Neuronal stem cell (in vitro differentiated cells): ENCODE measurements at regions not wholly inside any gene's neighbourhood (a gene's known extent, or its start where the extent isn't known, plus 50 kb on each side); places are given as distances from the start of the nearest gene placed in this dataset.

ENCODE experiments used
- DNase-seq: peaks from one replicate; pipeline ENCODE4 v3.0.0-alpha.2; 2013; ENCODE audit warnings: low spot score
- H2AFZ ChIP-seq: one replicate; pipeline ENCODE4 v1.6.1; 2013; ENCODE audit warnings: mild to moderate bottlenecking, low read length, inconsistent platforms
- H2AK5ac ChIP-seq: 2 replicates; pipeline ENCODE4 v1.6.1; 2013; ENCODE audit warnings: low read depth, mild to moderate bottlenecking, inconsistent platforms, low read length, moderate library complexity, mixed read lengths
- H2BK120ac ChIP-seq: 2 replicates; pipeline ENCODE4 v1.6.1; 2013; ENCODE audit warnings: low read depth, mild to moderate bottlenecking, inconsistent platforms, low read length, moderate library complexity, mixed read lengths
- H2BK12ac ChIP-seq: one replicate; pipeline ENCODE4 v1.6.1; 2013; ENCODE audit warnings: low read length, inconsistent platforms
- H2BK15ac ChIP-seq: 2 replicates; pipeline ENCODE4 v1.6.1; 2013; ENCODE audit warnings: mild to moderate bottlenecking, low read length, inconsistent platforms, mixed read lengths
- H2BK5ac ChIP-seq: one replicate; pipeline ENCODE4 v1.6.1; 2013; ENCODE audit warnings: inconsistent platforms, mild to moderate bottlenecking, low read length, moderate library complexity
- H3K14ac ChIP-seq: one replicate; pipeline ENCODE4 v1.6.1; 2013; ENCODE audit warnings: low read length, inconsistent platforms
- H3K18ac ChIP-seq: 2 replicates; pipeline ENCODE4 v1.6.1; 2013; ENCODE audit warnings: low read length, inconsistent platforms
- H3K23ac ChIP-seq: 2 replicates; pipeline ENCODE4 v1.6.1; 2013; ENCODE audit warnings: low read depth, mild to moderate bottlenecking, mixed read lengths, low read length, inconsistent platforms; ENCODE audit not compliant: poor library complexity
- H3K27ac ChIP-seq: replicated peaks from 3 replicates; pipeline ENCODE4 v1.5.1; 2013; ENCODE audit warnings: low read length, inconsistent platforms
- H3K27me3 ChIP-seq, 3 experiments: 2 replicates each; pipeline ENCODE4 v1.6.1; 2013; ENCODE audit warnings: low read length in 3 of 3, mild to moderate bottlenecking in 2 of 3, inconsistent platforms in 1 of 3, low read depth in 1 of 3, mixed read lengths in 1 of 3, moderate library complexity in 1 of 3; ENCODE audit not compliant: control insufficient read depth in 3 of 3, insufficient read depth in 3 of 3
- H3K36me3 ChIP-seq, 2 donors: replicated peaks in 1 of 2; 2 replicates each; pipeline ENCODE4 v1.6.1; 2013; ENCODE audit warnings: low read length in 2 of 2; ENCODE audit not compliant: control insufficient read depth in 2 of 2, insufficient read depth in 2 of 2
- H3K4ac ChIP-seq: 2 replicates; pipeline ENCODE4 v1.6.1; 2013; ENCODE audit warnings: inconsistent platforms, mild to moderate bottlenecking, low read length, moderate library complexity
- H3K4me1 ChIP-seq, 2 donors: 1 replicate in 1 of 2; 2 replicates in 1 of 2; pipeline ENCODE4 v1.6.1; 2013; ENCODE audit warnings: low read length in 2 of 2, low read depth in 1 of 2; ENCODE audit not compliant: control insufficient read depth in 2 of 2, insufficient read depth in 1 of 2
- H3K4me2 ChIP-seq: one replicate; pipeline ENCODE4 v1.6.1; 2013; ENCODE audit warnings: mild to moderate bottlenecking, low read length, inconsistent platforms; ENCODE audit not compliant: insufficient read depth, poor library complexity, severe bottlenecking
- H3K4me3 ChIP-seq, 2 donors: 2 replicates each; pipeline ENCODE4 v1.5.1; 2013; ENCODE audit warnings: low read length in 2 of 2, mild to moderate bottlenecking in 2 of 2, inconsistent platforms in 1 of 2, moderate library complexity in 1 of 2
- H3K79me1 ChIP-seq: one replicate; pipeline ENCODE4 v1.6.1; 2013; ENCODE audit warnings: low read depth, mild to moderate bottlenecking, inconsistent platforms, low read length, moderate library complexity
- H3K9ac ChIP-seq: one replicate; pipeline ENCODE4 v1.6.1; 2013; ENCODE audit warnings: mild to moderate bottlenecking, low read depth, low read length, inconsistent platforms; ENCODE audit not compliant: poor library complexity
- H3K9me3 ChIP-seq, 2 donors: replicated peaks in 1 of 2; 2 replicates each; pipeline versions ENCODE3 to v1.6.1; 2013; ENCODE audit warnings: low read length in 2 of 2, mild to moderate bottlenecking in 2 of 2, inconsistent platforms in 1 of 2, low read depth in 1 of 2, mixed read lengths in 1 of 2, moderate library complexity in 1 of 2; ENCODE audit not compliant: control insufficient read depth in 2 of 2, insufficient read depth in 1 of 2
- H4K8ac ChIP-seq: one replicate; pipeline ENCODE4 v1.6.1; 2013; ENCODE audit warnings: low read depth, mild to moderate bottlenecking, inconsistent platforms, low read length, moderate library complexity
- H4K91ac ChIP-seq: one replicate; pipeline ENCODE4 v1.6.1; 2013; ENCODE audit warnings: low read length, low read depth, mild to moderate bottlenecking, inconsistent platforms; ENCODE audit not compliant: poor library complexity
- WGBS, 2 donors: extraction: QIAGEN DNeasy Blood & Tissue Kit; methylation state at CpG; one replicate each; pipeline ENCODE4 v1.1.7; 2013; ENCODE audit warnings: missing lambda C conversion rate in 2 of 2, mixed read lengths in 1 of 2; ENCODE audit not compliant: insufficient read length in 2 of 2, insufficient replicate concordance in 1 of 2; ENCODE audit errors: extremely low coverage in 2 of 2; 5-methylcytosine and 5-hydroxymethylcytosine counted together

DNA sequence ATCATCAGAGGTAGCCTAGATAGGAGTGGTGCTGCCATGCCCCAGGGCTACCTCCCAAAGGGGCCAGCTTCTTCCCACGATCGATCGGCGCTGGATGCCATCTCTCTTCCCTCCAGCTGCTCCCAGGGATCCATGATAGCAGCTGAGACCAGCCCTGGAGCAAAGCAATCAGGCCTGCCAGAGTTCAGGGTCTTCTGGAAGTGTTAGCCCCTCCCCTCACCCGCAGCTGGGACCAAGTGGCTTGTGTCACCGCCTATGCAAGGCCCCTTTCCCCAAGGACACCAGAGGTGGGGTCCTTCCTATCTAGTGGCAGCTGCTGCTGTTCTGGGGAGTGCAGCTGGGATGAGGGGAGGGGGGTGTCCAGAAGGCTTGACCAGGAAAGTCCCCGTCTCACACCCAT lies 87.0 kb downstream of the IRF2BPL start:
- H3K9me3 ChIP-seq, result no peaks in the 10 kb centered on the region
- peak overlapping the region; percentile 46 for H2BK12ac ChIP-seq
- no peak overlapping the region for H3K9ac ChIP-seq
- no peak overlapping the region for H3K4me2 ChIP-seq
- peak overlapping the region; percentile 84 for H3K18ac ChIP-seq
- H2AK5ac ChIP-seq, result peak overlapping the region; percentile 67
- DNase-seq, result no peak
- peaks cover 16 to 33% of the 10 kb centered on the region in 2 donors for H3K4me1 ChIP-seq
- H4K91ac ChIP-seq, result no peak overlapping the region
- H4K8ac ChIP-seq, result no peak overlapping the region
- peak overlapping the region; percentile 26 for H2BK15ac ChIP-seq
- H3K36me3 ChIP-seq, result no peaks in the 10 kb centered on the region
- H3K23ac ChIP-seq, result no peak overlapping the region
- no peak overlapping the region for H3K4me3 ChIP-seq
- no peaks in the 10 kb centered on the region for H3K79me1 ChIP-seq
- no peak overlapping the region for H3K4ac ChIP-seq
- H3K27ac ChIP-seq, result no peak overlapping the region
- H2BK120ac ChIP-seq, result no peak overlapping the region
- H3K14ac ChIP-seq, result no peak overlapping the region
- H2BK5ac ChIP-seq, result peak overlapping the region; percentile 30
- no peaks in the 10 kb centered on the region for H3K27me3 ChIP-seq
- no CpG with 5 or more reads among the region's 7 CpGs for WGBS, 2 donors
- peak overlapping the region; percentile 22 for H2AFZ ChIP-seq

DNA sequence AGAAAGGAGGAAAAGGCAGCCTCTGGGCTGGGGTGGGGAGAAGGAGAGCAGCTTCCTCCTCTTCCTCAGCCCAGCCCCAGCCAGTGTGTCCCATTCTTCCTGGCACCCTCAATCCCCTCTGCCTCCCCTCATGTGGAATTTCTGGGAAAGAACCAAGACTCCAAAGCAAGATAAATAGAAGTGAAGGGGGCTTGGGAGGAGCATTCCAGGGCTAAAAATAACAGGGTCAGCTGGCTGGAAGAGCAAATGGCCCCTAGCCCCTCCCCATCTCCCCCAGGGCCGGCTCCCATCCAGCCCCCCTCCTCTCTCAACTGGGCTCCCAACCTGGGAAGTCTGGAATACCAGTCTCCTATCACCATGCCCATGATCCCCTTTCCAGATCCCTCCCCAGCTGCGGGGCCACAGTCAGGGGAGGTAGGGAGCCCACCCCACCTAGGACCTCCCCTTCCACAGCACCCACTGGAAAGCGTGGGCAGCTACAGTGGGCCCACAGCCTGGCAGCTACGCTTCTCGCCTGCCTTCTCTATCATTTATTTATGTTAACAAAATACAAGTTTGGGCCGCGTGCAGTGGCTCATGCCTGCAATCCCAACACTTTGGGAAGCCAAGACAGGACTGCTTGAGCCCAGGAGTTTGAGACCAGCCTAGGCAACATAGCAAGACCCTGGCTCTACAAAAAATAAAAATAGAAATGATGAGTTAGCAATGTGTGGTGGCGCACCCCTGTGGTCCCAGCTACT lies 88.3 kb downstream of the IRF2BPL start:
- Histone ChIP-seq H3K79me1 (no peaks in the 10 kb centered on the region), H3K27me3 (no peaks in the 10 kb centered on the region), H3K36me3 (no peaks in the 10 kb centered on the region), H3K4me3 (no peak overlapping the region), H3K18ac (peak overlapping the region; percentile 94), H2BK15ac (no peak overlapping the region), H2AFZ (peak overlapping the region; percentile 43), H3K4me1 (peaks cover 18 to 40% of the 10 kb centered on the region in 2 donors), H3K14ac (no peak overlapping the region), H3K23ac (no peak overlapping the region), H3K4me2 (no peak overlapping the region), H2BK120ac (no peak overlapping the region), H3K9me3 (no peaks in the 10 kb centered on the region), H3K4ac (no peak overlapping the region), H2BK12ac (peak overlapping the region; percentile 75), H3K27ac (peak overlapping the region; percentile 48), H2AK5ac (peak overlapping the region; percentile 24), H3K9ac (peak overlapping the region; percentile 44), H4K91ac (no peak overlapping the region), H2BK5ac (no peak overlapping the region), H4K8ac (no peak overlapping the region)
- WGBS, 2 donors, result no CpG with 5 or more reads among the region's 8 CpGs
- DNase-seq, result no peak

DNA sequence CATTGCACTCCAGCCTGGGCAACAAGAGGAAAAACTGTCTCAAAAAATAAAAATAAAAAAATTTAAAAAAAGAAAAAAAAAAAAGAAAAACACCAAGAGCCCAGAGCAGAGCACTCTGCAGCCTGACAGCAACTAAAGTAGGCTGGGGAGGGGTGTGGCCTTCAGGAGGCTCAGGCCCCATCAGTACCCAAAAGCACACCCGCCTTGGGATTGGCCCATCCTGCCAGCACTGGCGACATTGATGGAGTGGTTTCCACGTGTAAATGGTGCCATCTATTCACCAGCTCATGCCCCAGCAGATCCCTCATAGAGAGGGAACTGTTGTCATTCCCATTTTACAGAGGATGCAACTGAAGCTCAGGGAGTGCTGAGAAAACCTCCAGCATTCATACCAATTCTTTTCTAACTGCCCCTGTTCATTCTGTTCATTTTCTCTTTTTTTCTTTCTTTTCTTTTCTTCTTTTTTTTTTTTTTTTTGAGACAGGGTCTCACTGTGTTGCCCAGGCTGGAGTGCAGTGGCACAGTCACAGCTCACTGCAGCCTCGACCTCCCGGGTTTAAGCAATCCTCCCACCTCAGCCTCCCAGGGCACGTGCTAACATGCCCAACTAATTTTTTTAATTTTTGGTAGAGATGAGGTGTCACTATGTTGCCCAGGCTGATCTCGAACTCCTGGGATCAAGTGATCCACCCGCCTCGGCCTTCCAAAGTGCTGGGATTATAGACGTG lies 89.3 kb downstream of the IRF2BPL start:
- Histone ChIP-seq H2BK5ac (no peak overlapping the region), H2BK120ac (no peak overlapping the region), H2BK15ac (no peak overlapping the region), H3K27me3 (no peaks in the 10 kb centered on the region), H3K14ac (no peak overlapping the region), H3K79me1 (no peaks in the 10 kb centered on the region), H2BK12ac (no peak overlapping the region), H3K4me1 (peaks cover 18 to 42% of the 10 kb centered on the region in 2 donors), H3K36me3 (no peaks in the 10 kb centered on the region), H3K4me3 (no peak overlapping the region), H3K4me2 (no peak overlapping the region), H3K27ac (no peak overlapping the region), H3K4ac (no peak overlapping the region), H3K18ac (peak overlapping the region; percentile 15), H3K9me3 (no peaks in the 10 kb centered on the region), H4K8ac (peak overlapping the region; percentile 78), H2AK5ac (no peak overlapping the region), H4K91ac (no peak overlapping the region), H3K23ac (no peak overlapping the region), H3K9ac (no peak overlapping the region), H2AFZ (peak overlapping the region; percentile 43)
- WGBS, 2 donors, result no CpG with 5 or more reads among the region's 10 CpGs
- no peak for DNase-seq

DNA sequence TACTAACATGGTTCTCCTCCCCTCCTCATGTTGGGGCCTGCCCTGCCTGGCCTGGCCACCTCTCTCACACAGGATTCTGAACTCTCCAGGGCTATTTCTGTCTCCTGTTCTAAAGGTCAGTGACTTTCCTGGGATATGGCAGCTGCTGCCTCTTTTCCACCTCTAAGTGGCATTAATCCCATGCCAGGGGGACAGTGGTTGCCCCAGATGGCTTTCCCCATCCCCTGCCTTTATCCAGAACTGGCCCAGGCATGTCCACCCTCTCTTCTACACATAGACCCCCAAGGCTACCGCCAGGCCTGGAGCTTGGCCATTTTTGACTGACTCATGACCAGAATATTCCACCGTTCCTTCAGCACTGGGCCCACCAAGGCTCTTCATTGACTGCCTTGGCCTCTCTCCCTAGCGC lies 90.4 kb downstream of the IRF2BPL start:
- peak overlapping the region; percentile 6 for H2BK5ac ChIP-seq
- no peak for DNase-seq
- no peak overlapping the region for H3K27ac ChIP-seq
- peak overlapping the region; percentile 40 for H2AK5ac ChIP-seq
- no peaks in the 10 kb centered on the region for H3K36me3 ChIP-seq
- no peak overlapping the region for H3K4ac ChIP-seq
- H3K4me3 ChIP-seq, result no peak overlapping the region
- H3K4me2 ChIP-seq, result no peak overlapping the region
- H2BK120ac ChIP-seq, result peak overlapping the region; percentile 36
- H4K91ac ChIP-seq, result no peak overlapping the region
- no peak overlapping the region for H2AFZ ChIP-seq
- H3K4me1 ChIP-seq, result peaks cover 18 to 42% of the 10 kb centered on the region in 2 donors
- H3K79me1 ChIP-seq, result no peaks in the 10 kb centered on the region
- H3K9ac ChIP-seq, result no peak overlapping the region
- peak overlapping the region; percentile 87 for H2BK15ac ChIP-seq
- H3K18ac ChIP-seq, result peak overlapping the region; percentile 90
- H2BK12ac ChIP-seq, result peak overlapping the region; percentile 24
- no peaks in the 10 kb centered on the region for H3K27me3 ChIP-seq
- H3K14ac ChIP-seq, result no peak overlapping the region
- H4K8ac ChIP-seq, result no peak overlapping the region
- H3K23ac ChIP-seq, result no peak overlapping the region
- H3K9me3 ChIP-seq, result no peaks in the 10 kb centered on the region
- no CpG with 5 or more reads among the region's 3 CpGs for WGBS, 2 donors
